Cardiac fibroblast (primary cell): ENCODE measurements at regions not wholly inside any gene's neighbourhood (a gene's known extent, or its start where the extent isn't known, plus 50 kb on each side); places are given as distances from the start of the nearest gene placed in this dataset.
A peak's percentile ranks its signal among the peaks of the same experiment; 100 is the strongest.
"Not testable (repeated sequence)": the region's sequence is repeated elsewhere in the genome, so short reads cannot be mapped to it uniquely, and the experiment has no call there.

Experiments used
- DNase-seq, 2 donors: peaks; one replicate each; pipeline versions ENCODE4 v3.0.0 to v3.0.0-alpha.2; 2010; ENCODE audit warnings: low read depth in 2 of 2
- H3K4me3 ChIP-seq, 2 donors: replicated peaks in 1 of 2; 1 replicate in 1 of 2; 2 replicates in 1 of 2; pipeline ENCODE4 v1.5.1; 2011; ENCODE audit warnings: low read depth in 2 of 2, low read length in 2 of 2, mild to moderate bottlenecking in 2 of 2, moderate library complexity in 1 of 2
- TF ChIP-seq, protein P1 (sequence below): IDR thresholded peaks from one replicate; pipeline ENCODE4 v1.5.1; 2011; ENCODE audit warnings: low read depth, mild to moderate bottlenecking, low read length, inconsistent platforms

DNA sequence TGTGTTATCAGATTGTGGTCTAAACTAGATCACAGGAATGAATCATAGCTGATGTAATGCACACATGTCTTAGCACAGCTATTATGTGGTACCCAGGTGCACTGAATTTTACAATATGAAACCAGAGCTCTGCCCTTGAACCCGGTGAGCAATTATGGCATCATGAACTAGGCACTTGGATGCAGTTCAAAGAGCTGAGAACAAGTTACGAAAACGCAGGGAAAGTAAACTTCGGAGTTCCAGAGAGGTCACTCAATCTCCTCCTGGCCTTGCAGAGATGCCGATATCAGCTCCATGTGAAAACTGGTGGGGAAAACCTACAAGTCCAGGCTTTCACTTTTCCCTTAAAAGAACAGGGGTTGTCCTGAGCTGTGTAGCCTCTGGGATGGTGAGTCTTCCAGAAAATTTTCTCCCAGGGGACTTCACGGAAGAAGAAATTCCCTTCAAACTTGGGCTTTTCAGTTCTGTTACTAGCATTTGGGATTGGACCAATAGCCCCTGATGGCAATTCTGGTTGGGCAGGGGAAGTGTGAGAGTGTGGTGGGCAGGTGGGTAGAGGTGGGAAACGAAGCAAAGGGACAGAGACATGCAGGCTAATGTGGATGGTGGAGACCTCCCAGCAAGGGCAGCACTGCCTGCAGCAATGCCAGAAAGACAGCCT, 71.1 kb upstream of the SH3BP4 start:
- H3K4me3 ChIP-seq: no peak overlapping the region
- peak; percentile 51 to 94 for DNase-seq
- TF ChIP-seq, protein P1, sequence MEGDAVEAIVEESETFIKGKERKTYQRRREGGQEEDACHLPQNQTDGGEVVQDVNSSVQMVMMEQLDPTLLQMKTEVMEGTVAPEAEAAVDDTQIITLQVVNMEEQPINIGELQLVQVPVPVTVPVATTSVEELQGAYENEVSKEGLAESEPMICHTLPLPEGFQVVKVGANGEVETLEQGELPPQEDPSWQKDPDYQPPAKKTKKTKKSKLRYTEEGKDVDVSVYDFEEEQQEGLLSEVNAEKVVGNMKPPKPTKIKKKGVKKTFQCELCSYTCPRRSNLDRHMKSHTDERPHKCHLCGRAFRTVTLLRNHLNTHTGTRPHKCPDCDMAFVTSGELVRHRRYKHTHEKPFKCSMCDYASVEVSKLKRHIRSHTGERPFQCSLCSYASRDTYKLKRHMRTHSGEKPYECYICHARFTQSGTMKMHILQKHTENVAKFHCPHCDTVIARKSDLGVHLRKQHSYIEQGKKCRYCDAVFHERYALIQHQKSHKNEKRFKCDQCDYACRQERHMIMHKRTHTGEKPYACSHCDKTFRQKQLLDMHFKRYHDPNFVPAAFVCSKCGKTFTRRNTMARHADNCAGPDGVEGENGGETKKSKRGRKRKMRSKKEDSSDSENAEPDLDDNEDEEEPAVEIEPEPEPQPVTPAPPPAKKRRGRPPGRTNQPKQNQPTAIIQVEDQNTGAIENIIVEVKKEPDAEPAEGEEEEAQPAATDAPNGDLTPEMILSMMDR: no peak

DNA sequence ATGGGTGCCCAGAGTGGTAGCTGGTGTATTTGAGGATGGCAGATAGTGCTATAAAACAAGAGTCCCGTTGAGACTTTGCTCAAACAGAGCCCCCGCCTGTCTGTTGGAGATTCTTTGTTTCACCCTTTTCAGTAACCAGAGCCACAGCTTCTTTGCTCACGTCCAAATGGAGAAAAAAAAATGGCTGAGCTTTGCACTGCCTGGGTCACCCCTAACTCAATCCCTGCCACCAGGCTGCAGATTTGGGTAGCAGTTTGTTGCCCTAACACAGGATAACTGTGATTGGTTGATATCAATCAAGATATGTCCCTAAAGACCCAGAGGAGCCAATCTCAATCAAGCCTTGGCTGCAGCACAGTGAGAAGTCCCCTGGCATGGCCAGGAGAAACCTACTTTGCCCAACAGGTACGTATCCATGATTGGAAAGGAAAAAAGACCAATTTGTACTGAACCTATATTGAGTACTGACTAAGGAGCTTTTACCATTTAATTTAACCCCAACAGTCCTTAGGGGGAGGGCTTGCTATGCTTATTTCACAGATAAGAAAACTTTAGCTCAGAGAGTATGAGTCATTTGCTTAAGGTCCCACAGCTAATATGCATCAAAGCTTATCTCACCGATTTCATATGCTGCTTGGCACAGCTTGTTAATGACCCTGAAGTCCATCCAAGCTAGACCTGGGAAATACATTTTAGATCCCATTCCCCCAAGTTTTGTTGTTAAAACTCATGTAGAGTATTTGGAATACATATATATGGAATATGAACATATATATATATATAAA, 72.0 kb upstream of the SH3BP4 start:
- no peak overlapping the region for H3K4me3 ChIP-seq
- DNase-seq: peak; percentile 59 to 64
- TF ChIP-seq, protein P1: no peak

DNA sequence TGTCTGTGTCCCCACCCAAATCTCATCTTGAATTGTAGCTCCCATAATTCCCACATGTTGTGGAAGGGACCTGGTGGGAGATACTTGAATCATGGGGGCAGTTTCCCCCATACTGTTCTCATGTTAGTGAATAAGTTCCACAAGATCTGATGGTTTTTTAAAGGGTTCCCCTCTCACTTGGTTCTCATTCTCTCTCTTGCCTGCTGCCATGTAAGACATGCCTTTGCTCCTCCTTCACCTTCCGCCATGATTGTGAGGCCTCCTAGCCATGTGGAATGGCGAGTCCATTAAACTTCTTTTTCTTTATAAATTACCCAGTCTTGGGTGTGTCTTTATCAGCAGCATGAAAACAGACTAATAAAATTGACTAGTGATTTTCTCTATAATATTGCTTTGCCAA, 75.2 kb upstream of the SH3BP4 start:
- H3K4me3 ChIP-seq, DNase-seq: not testable (repeated sequence)

DNA sequence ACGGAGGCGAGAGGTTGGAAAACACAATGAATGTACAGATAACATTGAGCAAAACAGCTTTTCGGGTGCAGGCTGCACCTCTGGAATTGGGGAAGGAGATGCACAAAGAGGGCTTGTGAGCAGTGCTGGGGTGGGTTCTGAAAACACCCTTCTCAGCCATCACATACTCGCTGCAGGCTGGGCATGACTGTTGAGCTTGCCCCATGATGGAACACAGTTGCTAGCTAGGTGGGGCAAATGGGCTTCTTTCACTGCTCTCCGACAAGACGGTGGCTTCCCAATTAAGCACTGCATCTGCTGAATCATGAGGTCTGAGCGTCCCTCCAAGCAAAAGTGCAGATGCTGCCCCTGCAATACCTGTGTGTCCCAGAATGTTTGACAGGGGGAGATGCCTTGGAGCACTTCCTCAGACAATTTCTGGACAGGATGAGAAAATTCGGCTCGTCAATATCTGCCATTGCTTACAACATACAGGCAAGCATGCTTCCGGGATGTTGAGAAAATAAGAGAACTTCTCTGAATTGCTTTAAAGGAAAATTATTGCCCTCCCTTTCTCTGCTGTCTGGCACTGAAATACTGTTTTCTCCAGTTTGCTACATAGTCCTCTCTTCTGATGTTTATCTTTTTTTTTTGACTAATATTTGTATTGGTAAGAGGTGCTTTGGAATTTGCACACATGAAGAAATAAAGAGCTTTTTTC, 77.3 kb upstream of the SH3BP4 start:
- no peak for DNase-seq
- TF ChIP-seq, protein P1: no peak
- H3K4me3 ChIP-seq: no peak overlapping the region

DNA sequence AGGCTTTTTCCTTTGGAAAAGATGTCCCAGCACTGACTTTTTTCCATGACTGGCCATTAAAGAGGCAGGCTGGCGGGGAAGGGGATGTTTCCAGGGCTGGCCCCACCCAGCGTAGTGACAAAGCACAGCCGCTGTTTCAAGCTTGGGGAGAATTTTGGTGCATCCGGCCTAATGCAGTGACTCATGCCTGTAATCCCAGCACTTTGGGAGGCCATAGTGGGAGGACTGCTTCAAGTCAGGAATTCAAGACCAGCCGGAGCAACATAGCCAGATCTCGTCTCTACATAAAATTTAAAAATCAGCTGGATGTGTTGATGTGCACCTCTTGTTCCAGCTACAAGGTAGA, 78.0 kb upstream of the SH3BP4 start:
- TF ChIP-seq, protein P1: no peak
- no peak overlapping the region for H3K4me3 ChIP-seq
- peak; percentile 75 to 85 for DNase-seq

DNA sequence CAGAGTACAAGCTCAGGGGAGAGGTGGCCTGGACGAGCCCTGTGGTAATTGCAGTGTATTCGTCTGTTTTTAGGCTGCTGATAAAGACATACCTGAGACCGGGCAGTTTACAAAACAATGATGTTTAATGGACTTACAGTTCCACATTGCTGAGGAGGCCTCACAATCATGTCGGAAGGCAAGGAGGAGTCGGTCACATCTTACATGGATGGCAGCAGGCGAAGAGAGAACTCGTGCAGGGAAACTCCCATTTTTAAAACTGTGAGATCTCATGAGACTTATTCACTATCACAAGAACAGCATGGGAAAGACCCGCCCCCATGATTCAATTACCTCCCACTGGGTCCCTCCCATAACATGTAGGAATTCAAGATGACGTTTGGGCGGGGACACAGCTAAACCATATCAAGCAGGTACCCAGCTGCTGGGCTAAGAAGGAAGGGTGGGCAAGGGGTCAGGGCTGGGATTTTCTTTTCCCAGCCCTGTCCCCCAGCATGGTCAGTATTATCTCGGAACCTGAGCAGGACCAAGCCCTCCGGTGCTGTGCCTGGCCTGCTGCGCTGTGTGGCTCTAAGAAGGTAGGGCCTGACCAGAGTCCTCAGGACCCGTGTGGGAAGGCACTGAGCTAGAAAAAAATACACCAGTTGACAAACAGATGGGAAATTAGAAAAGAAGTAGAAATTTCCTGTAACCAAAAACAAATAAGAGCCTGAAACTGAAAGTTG, 78.6 kb upstream of the SH3BP4 start:
- DNase-seq: peak in 1 of 2 donors; percentile 9
- H3K4me3 ChIP-seq: no peak overlapping the region
- TF ChIP-seq, protein P1: no peak
